Osteoblast (primary cell): ENCODE measurements at regions not wholly inside any gene's neighbourhood (a gene's known extent, or its start where the extent isn't known, plus 50 kb on each side); places are given as distances from the start of the nearest gene placed in this dataset.

ENCODE experiments used
- DNase-seq: peaks from one replicate; pipeline ENCODE4 v3.0.0; 2011; ENCODE audit warnings: low spot score, mixed read lengths; ENCODE audit not compliant: insufficient read length; ENCODE audit errors: missing footprints
- H2AFZ ChIP-seq: 2 replicates; pipeline ENCODE4 v1.6.0; 2011; ENCODE audit warnings: mild to moderate bottlenecking, low read length
- H3K27ac ChIP-seq: 2 replicates; pipeline ENCODE4 v1.5.1; 2011; ENCODE audit warnings: mild to moderate bottlenecking, low read depth, low read length, moderate library complexity
- H3K27me3 ChIP-seq: 2 replicates; pipeline ENCODE4 v1.6.0; 2012; ENCODE audit warnings: mild to moderate bottlenecking, control low read depth, inconsistent platforms, low read length, moderate library complexity; ENCODE audit not compliant: insufficient read depth
- H3K36me3 ChIP-seq: 2 replicates; pipeline ENCODE4 v1.5.1; 2011; ENCODE audit warnings: mild to moderate bottlenecking, low read length, control low read depth, moderate library complexity; ENCODE audit not compliant: insufficient read depth
- H3K4me1 ChIP-seq: 2 replicates; pipeline ENCODE4 v1.5.1; 2011; ENCODE audit warnings: mild to moderate bottlenecking, low read length, control low read depth, moderate library complexity; ENCODE audit not compliant: insufficient read depth
- H3K4me2 ChIP-seq: 2 replicates; pipeline ENCODE4 v1.6.0; 2011; ENCODE audit warnings: mild to moderate bottlenecking, low read length; ENCODE audit not compliant: insufficient read depth
- H3K4me3 ChIP-seq: fragments of 200-600 bp; sonication (generic); 3 replicates; pipeline ENCODE4 v1.5.1; 2012; ENCODE audit warnings: mild to moderate bottlenecking, low read length, inconsistent platforms; ENCODE audit not compliant: insufficient read depth
- H3K79me2 ChIP-seq: 2 replicates; pipeline ENCODE4 v1.6.0; 2012; ENCODE audit warnings: mild to moderate bottlenecking, low read length, control low read depth, inconsistent platforms; ENCODE audit not compliant: insufficient read depth
- H3K9me3 ChIP-seq: 2 replicates; pipeline ENCODE4 v1.5.1; 2011; ENCODE audit warnings: low read depth, low read length, control low read depth
- H4K20me1 ChIP-seq: 2 replicates; pipeline ENCODE4 v1.6.0; 2012; ENCODE audit warnings: mild to moderate bottlenecking, low read length, control low read depth; ENCODE audit not compliant: insufficient read depth
- TF ChIP-seq, protein P1 (sequence below): IDR thresholded peaks from 2 replicates; pipeline ENCODE4 v1.5.1; 2011; ENCODE audit warnings: mild to moderate bottlenecking, low read depth, low read length, moderate library complexity; ENCODE audit errors: extremely low read depth

DNA sequence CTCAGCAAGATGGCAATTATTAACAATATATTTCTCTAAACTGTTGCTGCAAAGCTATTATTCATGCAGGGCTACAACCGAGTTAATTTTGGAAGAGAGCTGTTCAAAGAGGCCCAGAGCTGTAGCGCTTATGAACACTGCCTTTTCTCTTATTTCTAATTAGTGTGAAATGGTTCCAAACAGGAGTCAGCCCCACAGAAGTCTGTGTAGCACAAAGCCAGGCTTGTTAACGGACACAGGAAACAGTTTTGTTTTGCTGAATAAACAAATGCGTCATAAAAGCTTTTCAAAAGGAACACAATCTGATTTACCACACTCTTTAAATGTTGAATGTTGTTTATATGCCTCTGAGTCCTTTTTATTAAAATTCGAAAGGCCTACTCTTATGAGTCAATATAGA is 396.5 kb downstream of the ANXA1 start:
- Histone ChIP-seq H3K4me1 (no peaks in the 10 kb centered on the region), H3K27me3 (no peaks in the 10 kb centered on the region), H3K27ac (no peak overlapping the region), H3K4me3 (no peak overlapping the region), H3K79me2 (no peaks in the 10 kb centered on the region), H3K9me3 (no peaks in the 10 kb centered on the region), H4K20me1 (no peaks in the 10 kb centered on the region), H3K4me2 (no peak overlapping the region), H3K36me3 (no peaks in the 10 kb centered on the region), H2AFZ (no peak overlapping the region)
- DNase-seq, result no peak
- TF ChIP-seq, protein P1, sequence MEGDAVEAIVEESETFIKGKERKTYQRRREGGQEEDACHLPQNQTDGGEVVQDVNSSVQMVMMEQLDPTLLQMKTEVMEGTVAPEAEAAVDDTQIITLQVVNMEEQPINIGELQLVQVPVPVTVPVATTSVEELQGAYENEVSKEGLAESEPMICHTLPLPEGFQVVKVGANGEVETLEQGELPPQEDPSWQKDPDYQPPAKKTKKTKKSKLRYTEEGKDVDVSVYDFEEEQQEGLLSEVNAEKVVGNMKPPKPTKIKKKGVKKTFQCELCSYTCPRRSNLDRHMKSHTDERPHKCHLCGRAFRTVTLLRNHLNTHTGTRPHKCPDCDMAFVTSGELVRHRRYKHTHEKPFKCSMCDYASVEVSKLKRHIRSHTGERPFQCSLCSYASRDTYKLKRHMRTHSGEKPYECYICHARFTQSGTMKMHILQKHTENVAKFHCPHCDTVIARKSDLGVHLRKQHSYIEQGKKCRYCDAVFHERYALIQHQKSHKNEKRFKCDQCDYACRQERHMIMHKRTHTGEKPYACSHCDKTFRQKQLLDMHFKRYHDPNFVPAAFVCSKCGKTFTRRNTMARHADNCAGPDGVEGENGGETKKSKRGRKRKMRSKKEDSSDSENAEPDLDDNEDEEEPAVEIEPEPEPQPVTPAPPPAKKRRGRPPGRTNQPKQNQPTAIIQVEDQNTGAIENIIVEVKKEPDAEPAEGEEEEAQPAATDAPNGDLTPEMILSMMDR, result no peak

DNA sequence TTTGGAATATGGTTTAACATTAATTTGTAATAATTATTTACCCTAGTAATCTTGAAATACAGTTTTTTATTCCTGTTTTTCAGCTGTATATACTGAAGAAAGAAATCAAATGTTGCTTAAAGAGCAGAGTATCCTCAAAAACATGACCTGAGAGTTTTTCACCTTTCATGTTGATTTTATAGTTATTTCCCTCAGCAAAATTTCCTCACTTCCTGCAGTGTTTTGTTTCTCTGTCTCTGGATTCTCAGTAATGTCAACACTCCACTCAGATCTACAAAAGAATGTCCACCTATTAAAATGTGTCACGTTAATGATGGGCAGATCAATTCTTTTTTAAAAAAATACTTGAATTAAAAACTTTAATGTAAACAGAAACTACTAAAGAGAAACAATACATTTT is 398.3 kb downstream of the ANXA1 start:
- DNase-seq, result no peak
- TF ChIP-seq, protein P1, result no peak
- no peaks in the 10 kb centered on the region for H3K79me2 ChIP-seq
- no peaks in the 10 kb centered on the region for H3K9me3 ChIP-seq
- H3K4me2 ChIP-seq, result no peak overlapping the region
- no peak overlapping the region for H3K4me3 ChIP-seq
- H3K27me3 ChIP-seq, result no peaks in the 10 kb centered on the region
- no peak overlapping the region for H2AFZ ChIP-seq
- no peak overlapping the region for H3K27ac ChIP-seq
- no peaks in the 10 kb centered on the region for H3K36me3 ChIP-seq
- no peaks in the 10 kb centered on the region for H4K20me1 ChIP-seq
- no peaks in the 10 kb centered on the region for H3K4me1 ChIP-seq

GRCh38 chr9:73553295-73553694 is 401.6 kb downstream of the ANXA1 start:
- no peak overlapping the region for H3K27ac ChIP-seq
- H3K36me3 ChIP-seq, result no peaks in the 10 kb centered on the region
- no peaks in the 10 kb centered on the region for H4K20me1 ChIP-seq
- H3K4me2 ChIP-seq, result no peak overlapping the region
- TF ChIP-seq, protein P1, result no peak
- DNase-seq, result no peak
- no peaks in the 10 kb centered on the region for H3K4me1 ChIP-seq
- no peaks in the 10 kb centered on the region for H3K27me3 ChIP-seq
- no peaks in the 10 kb centered on the region for H3K79me2 ChIP-seq
- H3K4me3 ChIP-seq, result no peak overlapping the region
- H2AFZ ChIP-seq, result no peak overlapping the region
- no peaks in the 10 kb centered on the region for H3K9me3 ChIP-seq

- TF ChIP-seq, protein P1, result no peak
- Histone ChIP-seq H4K20me1 (no peaks in the 10 kb centered on the region), H3K27me3 (no peaks in the 10 kb centered on the region), H3K79me2 (no peaks in the 10 kb centered on the region), H3K4me1 (no peaks in the 10 kb centered on the region), H3K27ac (no peak overlapping the region), H2AFZ (no peak overlapping the region), H3K4me2 (no peak overlapping the region), H3K9me3 (no peaks in the 10 kb centered on the region), H3K36me3 (no peaks in the 10 kb centered on the region), H3K4me3 (no peak overlapping the region)
- no peak for DNase-seq
These were observed 406.8 kb downstream of the ANXA1 start for GRCh38 chr9:73558471-73558870.
